NCI-H748 treated with DMSO at 0.1 percent for 48 hours (cell line): ENCODE measurements at regions not wholly inside any gene's neighbourhood (a gene's known extent, or its start where the extent isn't known, plus 50 kb on each side); places are given as distances from the start of the nearest gene placed in this dataset.
A peak's percentile ranks its signal among the peaks of the same experiment; 100 is the strongest.

Experiments
- DNase-seq: peaks from one replicate; lab custom pipeline; 2025; lab: John Stamatoyannopoulos, UW

GRCh38 chr1:93013145-93014065 is 52.1 kb upstream of the DIPK1A start:
- no peak for DNase-seq

GRCh38 chr1:93014168-93014567 is 52.9 kb upstream of the DIPK1A start:
- DNase-seq: no peak

- DNase-seq: no peak
These were observed 54.3 kb upstream of the DIPK1A start for GRCh38 chr1:93015590-93015989.

- no peak for DNase-seq
These were observed 54.9 kb upstream of the DIPK1A start for GRCh38 chr1:93016171-93016570.

- peak; percentile 19 for DNase-seq
These were observed 57.4 kb upstream of the MTF2 start for GRCh38 chr1:93021539-93022134.

- no peak for DNase-seq
These were observed 56.5 kb upstream of the MTF2 start for GRCh38 chr1:93022580-93022979.

GRCh38 chr1:93023281-93023680 is 55.8 kb upstream of the MTF2 start:
- no peak for DNase-seq

- no peak for DNase-seq
These were observed 53.5 kb upstream of the MTF2 start for GRCh38 chr1:93025572-93025971.

- DNase-seq: no peak
These were observed 50.5 kb upstream of the MTF2 start for GRCh38 chr1:93028542-93028941.
